ENCODE measurements at regions not wholly inside any gene's neighbourhood (a gene's known extent, or its start where the extent isn't known, plus 50 kb on each side); places are given as distances from the start of the nearest gene placed in this dataset.

GRCh38 chr1:83043244-83043643, 955.7 kb downstream of the TTLL7 start:
- TF ChIP-seq CTCF (conservative IDR thresholded peaks at IDR 0.05) (no peak), ZFX (IDR thresholded peaks at IDR 0.05) (no peak)

Data from C4-2B (cell line).